GM23338 (cell line): ENCODE measurements at regions not wholly inside any gene's neighbourhood (a gene's known extent, or its start where the extent isn't known, plus 50 kb on each side); places are given as distances from the start of the nearest gene placed in this dataset.

Experiments
- ATAC-seq: fragments of 200-7000 bp; cut with Tn5 transposase; 3 replicates; pipeline ENCODE4 v1.9.1; 2020
- DNase-seq: peaks from one replicate; pipeline ENCODE4 v3.0.0-alpha.2; 2015; ENCODE audit warnings: low spot score
- H2AFZ ChIP-seq: fragments of 200-600 bp; sonication (generic); 2 replicates; pipeline ENCODE4 v1.8.0; 2016; ENCODE audit warnings: antibody characterized with exemption, mild to moderate bottlenecking, moderate library complexity
- H3F3A ChIP-seq: fragments of 200-600 bp; sonication (generic); replicated peaks from 2 replicates; pipeline ENCODE4 v1.8.0; 2017; ENCODE audit warnings: antibody characterized with exemption, mixed run types, low read depth
- H3K27ac ChIP-seq: fragments of 200-600 bp; sonication (generic); 2 replicates; pipeline ENCODE4 v1.6.1; 2016; ENCODE audit warnings: low read depth
- H3K27me3 ChIP-seq: fragments of 200-600 bp; sonication (generic); 2 replicates; pipeline ENCODE4 v1.8.0; 2016; ENCODE audit warnings: mild to moderate bottlenecking, mixed run types, moderate library complexity; ENCODE audit not compliant: insufficient read depth
- H3K36me3 ChIP-seq: fragments of 200-600 bp; sonication (generic); 2 replicates; pipeline ENCODE4 v1.8.0; 2016; ENCODE audit warnings: mild to moderate bottlenecking; ENCODE audit not compliant: insufficient read depth
- H3K4me1 ChIP-seq: fragments of 200-600 bp; sonication (generic); 2 replicates; pipeline ENCODE4 v1.8.0; 2016; ENCODE audit warnings: mild to moderate bottlenecking, moderate library complexity; ENCODE audit not compliant: insufficient read depth
- H3K4me2 ChIP-seq: fragments of 200-600 bp; sonication (generic); 2 replicates; pipeline ENCODE4 v1.7.1; 2017; ENCODE audit warnings: mixed run types
- H3K4me3 ChIP-seq: fragments of 200-600 bp; sonication (generic); 2 replicates; pipeline ENCODE4 v1.6.1; 2016; ENCODE audit warnings: mixed run types
- H3K79me2 ChIP-seq: fragments of 200-600 bp; sonication (generic); replicated peaks from 2 replicates; pipeline ENCODE4 v1.8.0; 2017; ENCODE audit warnings: mild to moderate bottlenecking; ENCODE audit not compliant: insufficient read depth
- H3K9me2 ChIP-seq: fragments of 200-600 bp; sonication (generic); 2 replicates; pipeline ENCODE4 v1.8.0; 2017; ENCODE audit not compliant: insufficient read depth
- H4K20me1 ChIP-seq: fragments of 200-600 bp; sonication (generic); replicated peaks from 2 replicates; pipeline ENCODE4 v1.8.0; 2017; ENCODE audit warnings: mild to moderate bottlenecking; ENCODE audit not compliant: insufficient read depth
- H3K27ac Mint-ChIP-seq: 2 replicates; pipeline ENCODE4 v1.8.0; 2020; ENCODE audit warnings: inconsistent platforms, mild to moderate bottlenecking, moderate library complexity, mixed read lengths
- H3K27me3 Mint-ChIP-seq: 3 replicates; pipeline ENCODE4 v1.8.0; 2022; ENCODE audit warnings: low read depth, mild to moderate bottlenecking, moderate library complexity, mixed read lengths, inconsistent platforms; ENCODE audit not compliant: insufficient read depth, poor library complexity
- H3K36me3 Mint-ChIP-seq: 3 replicates; pipeline ENCODE4 v1.8.0; 2021; ENCODE audit warnings: low read depth, mild to moderate bottlenecking, inconsistent platforms, moderate library complexity, mixed read lengths
- H3K4me1 Mint-ChIP-seq: 3 replicates; pipeline ENCODE4 v1.8.0; 2020; ENCODE audit warnings: mild to moderate bottlenecking, inconsistent platforms, mixed read lengths
- H3K4me3 Mint-ChIP-seq: 3 replicates; pipeline ENCODE4 v1.8.0; 2021; ENCODE audit warnings: moderate library complexity, mild to moderate bottlenecking, inconsistent platforms, mixed read lengths
- H3K9me3 Mint-ChIP-seq: 3 replicates; pipeline ENCODE4 v1.8.0; 2020; ENCODE audit warnings: moderate library complexity, mild to moderate bottlenecking, inconsistent platforms, mixed read lengths
- CTCF ChIP-seq, 2 experiments: fragments of 200-600 bp in 1 of 2; sonication (generic) in 1 of 2; conservative IDR thresholded peaks; 2 replicates each; pipeline versions ENCODE4 v1.5.1 to v1.6.1; 2016 to 2017; ENCODE audit warnings: antibody characterized with exemption in 2 of 2, low read depth in 2 of 2, mild to moderate bottlenecking in 2 of 2, moderate library complexity in 1 of 2
- ETS1 ChIP-seq: IDR thresholded peaks from 2 replicates; pipeline ENCODE4 v1.6.1; 2016; ENCODE audit warnings: antibody characterized with exemption
- JUNB ChIP-seq: IDR thresholded peaks from one replicate; pipeline ENCODE4 v1.6.1; 2016; ENCODE audit warnings: antibody characterized with exemption; ENCODE audit not compliant: unreplicated experiment
- POLR2AphosphoS5 ChIP-seq: IDR thresholded peaks from 2 replicates; pipeline ENCODE4 v1.6.1; 2016; ENCODE audit warnings: antibody characterized with exemption, low read depth
- REST ChIP-seq: IDR thresholded peaks from one replicate; pipeline ENCODE4 v1.6.1; 2018; ENCODE audit warnings: antibody characterized with exemption; ENCODE audit not compliant: unreplicated experiment
- ZNF462 ChIP-seq: fragments of 250-450 bp; sonication (Bioruptor Pico); IDR thresholded peaks from 2 replicates; pipeline ENCODE4 v1.5.0; 2020; ENCODE audit warnings: mild to moderate bottlenecking, moderate library complexity

- TF ChIP-seq REST = no peak
- no peak for TF ChIP-seq JUNB
- TF ChIP-seq ETS1 = no peak
Observed at GRCh38 chr19:31988256-31988655, 357.2 kb upstream of the ZNF507 start (continued).

- ATAC-seq (no peak), DNase-seq (no peak)
- Mint-ChIP-seq H3K4me1 (peaks cover 7% of the 10 kb centered on the region), H3K27me3 (no peaks in the 10 kb centered on the region), H3K36me3 (no peaks in the 10 kb centered on the region; the same call in 2 of the 3 replicates), H3K27ac (no peak overlapping the region), H3K9me3 (peaks cover 4% of the 10 kb centered on the region; the same call in 1 of the 3 replicates), H3K4me3 (no peak overlapping the region)
- Histone ChIP-seq H4K20me1 (no peaks in the 10 kb centered on the region), H3K27me3 (no peaks in the 10 kb centered on the region), H3K4me2 (no peak overlapping the region), H3K79me2 (no peaks in the 10 kb centered on the region), H3F3A (no peaks in the 10 kb centered on the region), H2AFZ (no peak overlapping the region), H3K4me3 (no peak overlapping the region), H3K36me3 (no peaks in the 10 kb centered on the region), H3K27ac (no peak overlapping the region), H3K4me1 (no peaks in the 10 kb centered on the region), H3K9me2 (no peaks in the 10 kb centered on the region)
- TF ChIP-seq CTCF (conservative IDR thresholded peaks at IDR 0.05; ENCODE audit: low read depth in 2 of 2) (no peak), POLR2AphosphoS5 (no peak), ZNF462 (CRISPR knock-in tag) (no peak)
Observed at GRCh38 chr19:31991984-31992655, 353.3 kb upstream of the ZNF507 start.
